ENCODE measurements at regions not wholly inside any gene's neighbourhood (a gene's known extent, or its start where the extent isn't known, plus 50 kb on each side); places are given as distances from the start of the nearest gene placed in this dataset.

GRCh38 chr5:171630350-171631065 lies 155.1 kb upstream of the SMIM23 start:
- no peak for ATAC-seq
- WGBS, 3 donors = 44 to 48% (median 45%) methylated on average over 11 of the region's 11 CpGs
- peaks cover 5% of the 10 kb centered on the region for H3K4me1 ChIP-seq
- no peak for TF ChIP-seq CTCF (IDR thresholded peaks at IDR 0.05)
- intact Hi-C loops (cut with DNase I) = no loop called here
- no peaks in the 10 kb centered on the region for H3K9me3 ChIP-seq
- no peak overlapping the region for H3K4me3 ChIP-seq
- peaks cover 0 to 49% (median 2%) of the 10 kb centered on the region in 3 donors for H3K27me3 ChIP-seq (ENCODE audit: insufficient read depth in 3 of 3, low read length in 2 of 3)
- DNase-seq = no peak
- no peak overlapping the region for H3K27ac ChIP-seq
- H3K36me3 ChIP-seq (ENCODE audit: insufficient read depth in 1 of 2, low read depth in 1 of 2) = no peaks in the 10 kb centered on the region

GRCh38 chr5:171632616-171633015 lies 153.0 kb upstream of the SMIM23 start:
- peaks cover 5% of the 10 kb centered on the region for H3K4me1 ChIP-seq
- ATAC-seq (no peak), DNase-seq (no peak)
- no peak for TF ChIP-seq CTCF (IDR thresholded peaks at IDR 0.05)
- no peaks in the 10 kb centered on the region for H3K36me3 ChIP-seq (ENCODE audit: insufficient read depth in 1 of 2, low read depth in 1 of 2)
- WGBS, 3 donors = 53 to 85% (median 82%) methylated on average over 3 of the region's 3 CpGs
- no peaks in the 10 kb centered on the region for H3K9me3 ChIP-seq
- intact Hi-C loops (cut with DNase I) = no loop called here
- H3K27me3 ChIP-seq (ENCODE audit: insufficient read depth in 3 of 3, low read length in 2 of 3) = peaks cover 0 to 44% (median 0%) of the 10 kb centered on the region in 3 donors
- no peak overlapping the region for H3K27ac ChIP-seq
- H3K4me3 ChIP-seq = no peak overlapping the region

GRCh38 chr5:171633776-171634470 lies 151.7 kb upstream of the SMIM23 start:
- no peak for DNase-seq
- Histone ChIP-seq H3K4me1 (peaks cover 5% of the 10 kb centered on the region), H3K27me3 (ENCODE audit: insufficient read depth in 3 of 3, low read length in 2 of 3) (peaks cover 0 to 34% (median 0%) of the 10 kb centered on the region in 3 donors), H3K27ac (no peak overlapping the region), H3K36me3 (ENCODE audit: insufficient read depth in 1 of 2, low read depth in 1 of 2) (no peaks in the 10 kb centered on the region), H3K9me3 (no peaks in the 10 kb centered on the region), H3K4me3 (no peak overlapping the region)
- WGBS, 3 donors = 78 to 81% (median 79%) methylated on average over 7 of the region's 7 CpGs
- intact Hi-C loops (cut with DNase I) = no loop called here
- no peak for TF ChIP-seq CTCF (IDR thresholded peaks at IDR 0.05)
- no peak for ATAC-seq

GRCh38 chr5:171634511-171634910 lies 151.1 kb upstream of the SMIM23 start:
- H3K36me3 ChIP-seq (ENCODE audit: insufficient read depth in 1 of 2, low read depth in 1 of 2) = no peaks in the 10 kb centered on the region
- H3K27me3 ChIP-seq (ENCODE audit: insufficient read depth in 3 of 3, low read length in 2 of 3) = peaks cover 0 to 28% (median 0%) of the 10 kb centered on the region in 3 donors
- intact Hi-C loops (cut with DNase I) = no loop called here
- DNase-seq (no peak), ATAC-seq (no peak)
- H3K4me3 ChIP-seq = no peak overlapping the region
- H3K4me1 ChIP-seq = peaks cover 5% of the 10 kb centered on the region
- no peak overlapping the region for H3K27ac ChIP-seq
- no peaks in the 10 kb centered on the region for H3K9me3 ChIP-seq
- TF ChIP-seq CTCF (IDR thresholded peaks at IDR 0.05) = no peak
